ENCODE measurements at regions not wholly inside any gene's neighbourhood (a gene's known extent, or its start where the extent isn't known, plus 50 kb on each side); places are given as distances from the start of the nearest gene placed in this dataset.
A peak's percentile ranks its signal among the peaks of the same experiment; 100 is the strongest.
"Not testable (repeated sequence)": the region's sequence is repeated elsewhere in the genome, so short reads cannot be mapped to it uniquely, and the experiment has no call there.

DNA sequence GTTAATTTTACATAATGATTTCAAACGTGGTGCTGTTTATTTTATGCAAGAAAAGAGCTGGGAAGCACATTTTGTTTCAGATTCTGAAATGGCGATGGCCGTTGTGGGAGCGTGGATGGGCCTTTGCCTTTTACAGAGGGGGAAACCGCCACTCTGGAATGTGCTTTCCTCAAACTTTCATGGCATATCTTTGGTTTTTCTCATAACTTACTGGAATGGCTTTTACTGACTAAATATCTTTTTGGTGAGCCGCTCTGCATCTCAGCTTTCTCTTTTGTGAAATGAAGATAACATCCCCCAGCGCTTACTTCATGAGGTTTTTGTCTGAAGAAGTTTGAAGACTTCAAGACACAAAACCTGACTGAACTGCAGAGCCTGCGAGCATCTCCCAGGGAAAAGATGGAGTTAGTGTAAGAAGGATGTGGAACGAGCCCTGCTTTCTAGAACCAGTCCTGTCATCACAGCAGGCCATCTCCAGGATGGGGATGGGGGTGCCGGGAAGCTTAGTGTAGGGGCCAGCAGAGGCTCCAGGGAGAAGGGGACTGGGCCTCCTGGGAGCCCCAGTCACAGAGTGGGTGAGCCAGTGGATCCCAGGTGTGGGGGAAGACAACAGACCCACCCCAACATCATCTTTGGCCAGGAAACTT lies 61.8 kb upstream of the TIAM2 start:
- no peak overlapping the region for H3K27ac ChIP-seq
- H3K27me3 ChIP-seq: no peaks in the 10 kb centered on the region
- no peak for TF ChIP-seq POLR2A (IDR thresholded peaks at IDR 0.05)
- TF ChIP-seq, protein P1, sequence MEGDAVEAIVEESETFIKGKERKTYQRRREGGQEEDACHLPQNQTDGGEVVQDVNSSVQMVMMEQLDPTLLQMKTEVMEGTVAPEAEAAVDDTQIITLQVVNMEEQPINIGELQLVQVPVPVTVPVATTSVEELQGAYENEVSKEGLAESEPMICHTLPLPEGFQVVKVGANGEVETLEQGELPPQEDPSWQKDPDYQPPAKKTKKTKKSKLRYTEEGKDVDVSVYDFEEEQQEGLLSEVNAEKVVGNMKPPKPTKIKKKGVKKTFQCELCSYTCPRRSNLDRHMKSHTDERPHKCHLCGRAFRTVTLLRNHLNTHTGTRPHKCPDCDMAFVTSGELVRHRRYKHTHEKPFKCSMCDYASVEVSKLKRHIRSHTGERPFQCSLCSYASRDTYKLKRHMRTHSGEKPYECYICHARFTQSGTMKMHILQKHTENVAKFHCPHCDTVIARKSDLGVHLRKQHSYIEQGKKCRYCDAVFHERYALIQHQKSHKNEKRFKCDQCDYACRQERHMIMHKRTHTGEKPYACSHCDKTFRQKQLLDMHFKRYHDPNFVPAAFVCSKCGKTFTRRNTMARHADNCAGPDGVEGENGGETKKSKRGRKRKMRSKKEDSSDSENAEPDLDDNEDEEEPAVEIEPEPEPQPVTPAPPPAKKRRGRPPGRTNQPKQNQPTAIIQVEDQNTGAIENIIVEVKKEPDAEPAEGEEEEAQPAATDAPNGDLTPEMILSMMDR (IDR thresholded peaks at IDR 0.05): no peak
- no peak for TF ChIP-seq POLR2AphosphoS5 (IDR thresholded peaks at IDR 0.05)
- intact Hi-C loops (cut with DNase I; ENCODE audit: low total_unique reads): no loop called here
- H3K4me1 ChIP-seq: peaks cover 7 to 9% of the 10 kb centered on the region in 2 donors
- no peaks in the 10 kb centered on the region for H3K36me3 ChIP-seq
- DNase-seq (ENCODE audit: low spot score in 2 of 2): no peak
- H3K4me3 ChIP-seq: no peak overlapping the region
- no peaks in the 10 kb centered on the region for H3K9me3 ChIP-seq

DNA sequence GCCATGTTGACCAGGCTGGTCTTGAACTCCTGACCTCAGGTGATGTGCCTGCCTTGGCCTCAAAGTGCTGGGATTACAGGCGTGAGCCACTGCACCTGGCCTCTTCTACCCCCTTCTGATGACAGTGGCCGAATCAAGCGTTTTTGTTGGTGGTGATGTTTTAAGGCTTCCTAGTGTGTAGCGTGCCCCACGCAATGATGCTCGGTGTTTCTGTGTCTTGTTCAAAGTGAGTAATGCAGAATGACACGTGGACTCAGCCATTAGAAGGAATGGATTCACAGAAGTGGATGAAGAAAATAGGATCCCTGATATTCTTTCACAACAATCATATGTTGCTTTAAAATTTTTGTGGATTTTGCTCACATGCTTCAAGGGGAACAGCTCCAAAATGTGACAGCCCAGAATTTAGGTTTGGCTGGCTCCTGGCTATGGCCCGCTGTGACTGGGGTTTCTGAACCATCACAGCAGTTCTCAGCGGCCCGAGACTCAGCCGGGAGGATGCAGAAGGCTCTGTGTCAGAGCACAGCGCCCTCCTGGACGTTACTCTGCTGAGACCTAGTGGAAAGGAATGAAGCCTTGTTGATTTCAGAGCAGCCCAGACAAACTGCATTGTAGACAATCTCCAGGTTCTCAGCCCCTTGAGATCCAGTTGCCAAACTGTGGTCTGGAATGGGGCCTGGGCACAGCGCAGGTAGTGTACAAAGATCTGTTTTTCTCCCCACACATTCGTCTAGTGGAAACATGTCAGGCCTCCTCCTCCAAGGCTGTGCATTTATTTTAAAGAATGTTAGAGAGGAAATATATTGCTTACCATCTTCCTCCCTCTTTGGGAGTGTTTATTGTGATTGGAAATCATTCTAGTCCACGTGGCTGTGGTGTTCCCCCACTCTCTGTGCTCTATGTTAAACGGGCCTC lies 57.6 kb upstream of the TIAM2 start:
- Histone ChIP-seq H3K4me1 (peaks cover 0 to 5% of the 10 kb centered on the region in 2 donors), H3K4me3 (no peak overlapping the region), H3K27ac (no peak overlapping the region), H3K9me3 (no peaks in the 10 kb centered on the region), H3K36me3 (no peaks in the 10 kb centered on the region), H3K27me3 (no peaks in the 10 kb centered on the region)
- intact Hi-C loops (cut with DNase I; ENCODE audit: low total_unique reads): no loop called here
- TF ChIP-seq POLR2AphosphoS5 (IDR thresholded peaks at IDR 0.05): no peak
- TF ChIP-seq, protein P1 (IDR thresholded peaks at IDR 0.05): no peak
- DNase-seq (ENCODE audit: low spot score in 2 of 2): no peak

DNA sequence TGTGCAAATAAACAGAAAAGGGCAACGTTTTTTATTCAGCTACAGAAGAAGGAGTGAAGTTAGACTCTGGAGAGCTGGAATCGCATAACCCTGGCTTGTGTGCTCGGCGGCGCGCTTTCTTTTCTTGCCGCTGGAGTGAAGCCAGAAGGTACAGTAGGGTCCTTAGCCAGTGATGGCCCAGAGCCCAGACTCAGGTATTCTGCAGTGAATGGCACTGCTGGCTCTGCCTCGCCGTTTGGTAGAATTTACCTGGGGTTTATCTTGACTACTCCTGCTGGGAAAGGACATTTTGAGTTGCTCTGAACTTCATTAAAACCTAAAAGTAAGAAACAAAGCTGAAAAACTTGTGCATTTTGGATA lies 56.9 kb upstream of the TIAM2 start:
- Histone ChIP-seq H3K27ac (no peak overlapping the region), H3K4me3 (no peak overlapping the region)
- TF ChIP-seq POLR2AphosphoS5 (IDR thresholded peaks at IDR 0.05) (no peak), POLR2A (IDR thresholded peaks at IDR 0.05) (no peak)
- TF ChIP-seq, protein P1 (IDR thresholded peaks at IDR 0.05): no peak

GRCh38 chr6:154938727-154939285 lies 56.3 kb upstream of the TIAM2 start:
- intact Hi-C loops (cut with DNase I; ENCODE audit: low total_unique reads); H3K36me3 ChIP-seq: not testable (repeated sequence)

More for the DNA sequence above, 56.9 kb upstream of the TIAM2 start:
- Histone ChIP-seq H3K36me3 (no peaks in the 10 kb centered on the region), H3K9me3 (no peaks in the 10 kb centered on the region), H3K4me1 (no peaks in the 10 kb centered on the region), H3K27me3 (no peaks in the 10 kb centered on the region)
- DNase-seq (ENCODE audit: low spot score in 2 of 2): peak in 1 of 2 donors; percentile 30
- intact Hi-C loops (cut with DNase I; ENCODE audit: low total_unique reads): no loop called here

GRCh38 chr6:154942770-154943169 lies 52.3 kb upstream of the TIAM2 start:
- DNase-seq (ENCODE audit: low spot score in 2 of 2): no peak
- intact Hi-C loops (cut with DNase I; ENCODE audit: low total_unique reads): no loop called here
- no peaks in the 10 kb centered on the region for H3K9me3 ChIP-seq
- no peak overlapping the region for H3K4me3 ChIP-seq
- no peak overlapping the region for H3K27ac ChIP-seq
- H3K36me3 ChIP-seq: no peaks in the 10 kb centered on the region
- H3K27me3 ChIP-seq: no peaks in the 10 kb centered on the region
- no peaks in the 10 kb centered on the region for H3K4me1 ChIP-seq
- TF ChIP-seq POLR2AphosphoS5 (IDR thresholded peaks at IDR 0.05) (no peak), POLR2A (IDR thresholded peaks at IDR 0.05) (no peak)
- TF ChIP-seq, protein P1 (IDR thresholded peaks at IDR 0.05): no peak

More at GRCh38 chr6:154938727-154939285, 56.3 kb upstream of the TIAM2 start:
- not testable (repeated sequence) for DNase-seq (ENCODE audit: low spot score in 2 of 2); H3K4me1 ChIP-seq; H3K27me3 ChIP-seq; H3K4me3 ChIP-seq; H3K27ac ChIP-seq; H3K9me3 ChIP-seq

All from breast epithelium (tissue), 4 donors.